ENCODE measurements at regions not wholly inside any gene's neighbourhood (a gene's known extent, or its start where the extent isn't known, plus 50 kb on each side); places are given as distances from the start of the nearest gene placed in this dataset.

DNA sequence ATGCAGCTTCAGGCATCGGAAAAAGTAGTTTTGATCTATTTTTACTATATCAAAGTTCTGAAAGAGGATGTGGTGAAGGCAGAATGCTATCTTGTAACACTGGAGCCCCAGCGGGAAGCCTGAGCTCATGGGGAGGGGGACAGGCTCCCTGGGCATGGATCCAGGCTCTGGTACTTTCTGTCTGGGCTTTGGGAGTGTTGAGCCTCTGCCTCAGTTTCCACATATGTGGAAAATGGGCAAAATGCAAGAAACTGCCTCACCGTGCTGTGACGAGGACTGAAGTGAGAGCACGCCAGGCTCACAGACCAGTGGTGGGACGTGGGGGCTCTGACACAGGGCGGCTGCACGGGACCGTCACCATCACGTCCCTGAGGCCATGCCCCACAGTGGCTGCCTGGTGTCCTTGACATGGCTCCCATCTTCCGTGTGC lies 182.9 kb upstream of the SHH start:
- Mint-ChIP-seq H3K36me3 (ENCODE audit: insufficient read depth, unreplicated experiment) (peaks cover 3% of the 10 kb centered on the region), H3K9me3 (ENCODE audit: low read depth, unreplicated experiment) (no peaks in the 10 kb centered on the region), H3K4me1 (ENCODE audit: low read depth, unreplicated experiment) (no peaks in the 10 kb centered on the region), H3K27me3 (ENCODE audit: unreplicated experiment) (peaks cover 24% of the 10 kb centered on the region), H3K4me3 (ENCODE audit: low read depth, unreplicated experiment) (no peak overlapping the region), H3K27ac (ENCODE audit: unreplicated experiment) (no peak overlapping the region)
- no TSS peak for BruUV-seq (replicated peaks)
- DNase-seq = no peak
- TF ChIP-seq CTCF (IDR thresholded peaks at IDR 0.05; ENCODE audit: unreplicated experiment) = no peak
- CTCF ChIA-PET = no interaction called here
- intact Hi-C loops (cut with micrococcal nuclease; ENCODE audit: unreplicated experiment) = no loop called here

GRCh38 chr7:155994279-155994811 lies 182.1 kb upstream of the SHH start:
- no TSS peak for BruUV-seq (replicated peaks)
- no peak for TF ChIP-seq CTCF (IDR thresholded peaks at IDR 0.05; ENCODE audit: unreplicated experiment)
- CTCF ChIA-PET = no interaction called here
- no peak for DNase-seq
- peaks cover 21% of the 10 kb centered on the region for H3K27me3 Mint-ChIP-seq (ENCODE audit: unreplicated experiment)
- H3K4me3 Mint-ChIP-seq (ENCODE audit: low read depth, unreplicated experiment) = no peak overlapping the region
- no peaks in the 10 kb centered on the region for H3K9me3 Mint-ChIP-seq (ENCODE audit: low read depth, unreplicated experiment)
- H3K27ac Mint-ChIP-seq (ENCODE audit: unreplicated experiment) = no peak overlapping the region
- no peaks in the 10 kb centered on the region for H3K4me1 Mint-ChIP-seq (ENCODE audit: low read depth, unreplicated experiment)
- H3K36me3 Mint-ChIP-seq (ENCODE audit: insufficient read depth, unreplicated experiment) = no peaks in the 10 kb centered on the region
- intact Hi-C loops (cut with micrococcal nuclease; ENCODE audit: unreplicated experiment) = no loop called here

DNA sequence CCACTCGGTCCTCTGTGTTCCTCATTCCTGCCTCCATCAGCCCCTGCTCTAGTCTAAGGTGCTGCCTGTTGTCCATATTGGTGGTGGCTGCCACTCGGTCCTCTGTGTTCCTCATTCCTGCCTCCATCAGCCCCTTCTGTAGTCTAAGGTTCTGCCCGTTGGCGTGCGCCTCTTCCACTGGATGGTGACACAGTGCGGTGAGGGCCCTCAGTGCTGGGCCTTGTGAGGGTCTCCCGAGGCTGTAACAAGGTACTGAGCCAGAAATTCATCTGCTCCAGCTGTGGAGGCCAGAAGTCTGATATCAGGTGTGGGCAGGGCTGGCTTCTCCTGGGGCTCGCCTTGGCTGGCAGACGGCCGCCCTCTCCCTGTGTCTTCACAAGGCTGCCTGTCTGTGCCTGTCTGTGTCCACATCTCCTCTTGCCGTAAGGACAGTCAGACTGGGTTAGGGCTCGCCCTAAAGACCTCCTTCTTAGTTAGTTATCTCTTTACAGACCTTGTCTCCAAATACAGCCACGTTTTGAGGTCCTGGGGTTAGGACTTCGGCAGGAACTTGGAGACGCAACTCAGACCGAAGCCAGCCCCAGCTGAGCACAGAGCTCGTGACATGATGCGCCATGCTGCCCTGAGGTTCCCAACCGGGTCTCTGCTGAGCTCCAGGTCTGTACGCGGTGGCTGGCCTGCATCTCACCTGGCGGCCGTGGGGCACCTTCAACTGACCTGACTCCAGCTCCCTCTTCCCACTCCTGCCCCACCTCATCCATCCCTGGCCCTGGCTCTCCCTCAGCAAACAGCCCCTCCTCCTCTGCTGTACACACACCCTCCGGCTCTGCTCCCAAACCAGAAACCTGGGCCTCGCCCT lies 181.4 kb upstream of the SHH start:
- Mint-ChIP-seq H3K27ac (ENCODE audit: unreplicated experiment) (no peak overlapping the region), H3K9me3 (ENCODE audit: low read depth, unreplicated experiment) (no peaks in the 10 kb centered on the region), H3K27me3 (ENCODE audit: unreplicated experiment) (peaks cover 21% of the 10 kb centered on the region), H3K4me1 (ENCODE audit: low read depth, unreplicated experiment) (no peaks in the 10 kb centered on the region), H3K4me3 (ENCODE audit: low read depth, unreplicated experiment) (no peak overlapping the region), H3K36me3 (ENCODE audit: insufficient read depth, unreplicated experiment) (no peaks in the 10 kb centered on the region)
- CTCF ChIA-PET = interaction anchor here (0.5 kb wide), 1 partner anchor 71 kb away, joined by 3 read pairs; no protein-coding TSS in a partner anchor
- TF ChIP-seq CTCF (IDR thresholded peaks at IDR 0.05; ENCODE audit: unreplicated experiment) = no peak
- intact Hi-C loops (cut with micrococcal nuclease; ENCODE audit: unreplicated experiment) = no loop called here
- no peak for DNase-seq
- no TSS peak for BruUV-seq (replicated peaks)

DNA sequence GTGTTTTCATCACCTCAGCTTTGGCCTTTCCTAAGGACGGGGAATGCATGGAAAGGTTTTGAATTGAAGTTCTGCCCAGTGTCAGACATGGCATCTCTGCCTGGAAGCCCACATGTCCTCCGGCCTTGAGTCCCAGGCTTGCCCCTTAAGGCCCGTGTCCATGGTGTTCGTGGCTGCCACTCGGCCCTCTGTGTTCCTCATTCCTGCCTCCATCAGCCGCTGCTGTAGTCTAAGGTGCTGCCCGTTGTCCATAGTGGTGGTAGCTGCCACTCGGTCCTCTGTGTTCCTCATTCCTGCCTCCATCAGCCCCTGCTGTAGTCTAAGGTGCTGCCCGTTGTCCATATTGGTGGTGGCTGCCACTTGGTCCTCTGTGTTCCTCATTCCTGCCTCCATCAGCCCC lies 180.7 kb upstream of the SHH start:
- Mint-ChIP-seq H3K36me3 (ENCODE audit: insufficient read depth, unreplicated experiment) (no peaks in the 10 kb centered on the region), H3K4me1 (ENCODE audit: low read depth, unreplicated experiment) (no peaks in the 10 kb centered on the region), H3K27me3 (ENCODE audit: unreplicated experiment) (peaks cover 21% of the 10 kb centered on the region), H3K4me3 (ENCODE audit: low read depth, unreplicated experiment) (no peak overlapping the region), H3K27ac (ENCODE audit: unreplicated experiment) (no peak overlapping the region), H3K9me3 (ENCODE audit: low read depth, unreplicated experiment) (no peaks in the 10 kb centered on the region)
- CTCF ChIA-PET = no interaction called here
- no peak for TF ChIP-seq CTCF (IDR thresholded peaks at IDR 0.05; ENCODE audit: unreplicated experiment)
- no peak for DNase-seq
- BruUV-seq (replicated peaks) = no TSS peak
- intact Hi-C loops (cut with micrococcal nuclease; ENCODE audit: unreplicated experiment) = no loop called here
